G401 (cell line): ENCODE measurements at regions not wholly inside any gene's neighbourhood (a gene's known extent, or its start where the extent isn't known, plus 50 kb on each side); places are given as distances from the start of the nearest gene placed in this dataset.

Source experiments
- DNase-seq: peaks from one replicate; pipeline ENCODE4 v3.0.0-alpha.2; 2015; ENCODE audit warnings: low spot score
- in situ Hi-C: cut with HindIII; loops from 2 replicates; pipeline ENCODE4 v1.10.0; 2016; ENCODE audit warnings: low sequenced_read_pairs, mixed read lengths

DNA sequence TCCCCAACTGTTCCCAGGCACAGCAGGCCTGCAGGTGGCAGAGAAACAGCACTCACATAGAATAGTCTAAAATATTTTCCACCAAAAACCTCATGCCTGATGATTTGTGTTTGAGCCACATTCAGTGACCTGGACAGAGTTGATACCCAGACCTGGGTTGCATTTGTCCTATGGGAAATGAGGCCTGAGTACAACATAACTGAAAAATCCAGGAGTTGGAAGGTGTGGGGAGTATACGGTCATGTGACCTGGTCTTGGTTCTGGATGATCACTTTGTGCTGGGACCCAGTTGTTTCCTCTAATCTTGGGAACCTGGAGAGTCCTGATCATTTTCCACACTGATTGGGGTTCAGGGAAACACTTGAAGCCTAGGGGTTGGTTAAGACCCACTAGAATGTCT is 200.3 kb upstream of the MPHOSPH6 start:
- no peak for DNase-seq
- in situ Hi-C loops, result no loop called here

DNA sequence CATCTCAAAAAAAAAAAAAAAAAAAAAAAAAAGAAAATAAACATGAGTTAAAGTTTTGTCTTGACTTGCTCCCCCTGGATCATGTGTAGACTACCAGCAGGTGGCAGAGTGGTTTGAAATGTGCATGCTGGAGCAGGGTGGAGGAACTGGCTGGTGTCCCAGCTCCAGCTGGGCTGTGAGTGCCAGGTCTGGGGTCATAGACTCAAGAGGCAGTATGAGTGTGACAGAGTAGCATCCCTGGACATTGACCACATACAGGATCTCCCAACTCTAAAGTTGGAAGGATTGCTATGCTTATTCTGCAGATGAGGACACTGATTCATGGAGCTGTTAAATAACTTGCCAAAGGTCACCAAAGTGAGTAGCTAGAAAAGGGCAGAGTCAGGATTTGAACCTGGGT is 198.0 kb upstream of the MPHOSPH6 start:
- DNase-seq, result peak; percentile 5
- in situ Hi-C loops, result no loop called here

DNA sequence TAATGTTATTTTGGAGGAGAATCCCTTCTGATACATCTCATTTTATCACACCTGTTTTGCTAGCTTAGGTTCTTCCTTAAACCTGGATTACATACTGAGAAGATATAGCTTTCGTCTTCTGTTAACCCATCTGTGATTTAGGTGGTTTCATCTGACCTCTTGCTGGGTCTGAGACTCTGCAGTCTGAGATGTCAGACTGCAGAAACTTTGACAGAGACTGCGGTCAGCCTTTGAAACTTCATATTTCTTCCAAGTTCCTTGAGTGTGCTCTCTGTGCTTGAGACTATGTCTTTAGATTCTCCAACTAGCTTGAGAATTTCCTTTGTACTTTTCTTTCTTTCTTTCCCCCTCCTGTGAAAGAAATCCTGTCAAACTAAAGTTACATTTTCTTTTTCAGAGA is 196.4 kb upstream of the MPHOSPH6 start:
- no peak for DNase-seq

DNA sequence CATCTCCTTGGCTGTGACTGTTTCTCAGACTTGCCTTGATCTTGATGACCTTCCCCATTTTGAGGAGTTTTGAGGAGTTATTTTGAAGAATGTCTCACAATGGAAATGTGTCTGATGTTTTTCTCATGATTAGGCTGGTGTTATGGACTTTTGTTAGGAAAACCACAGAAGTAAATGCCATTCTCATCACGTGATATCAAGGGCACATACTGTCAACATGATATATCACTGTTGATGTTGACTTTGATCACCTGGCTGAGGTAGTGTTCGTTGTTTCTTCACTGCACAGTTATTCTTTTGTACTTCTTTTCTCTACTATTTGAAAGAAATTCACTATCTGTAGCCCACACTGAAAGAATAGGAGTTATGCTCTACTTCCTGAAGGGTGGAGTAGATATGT is 194.7 kb upstream of the MPHOSPH6 start:
- in situ Hi-C loops, result no loop called here
- DNase-seq, result no peak

More for the DNA sequence above, 196.4 kb upstream of the MPHOSPH6 start:
- in situ Hi-C loops, result no loop called here

DNA sequence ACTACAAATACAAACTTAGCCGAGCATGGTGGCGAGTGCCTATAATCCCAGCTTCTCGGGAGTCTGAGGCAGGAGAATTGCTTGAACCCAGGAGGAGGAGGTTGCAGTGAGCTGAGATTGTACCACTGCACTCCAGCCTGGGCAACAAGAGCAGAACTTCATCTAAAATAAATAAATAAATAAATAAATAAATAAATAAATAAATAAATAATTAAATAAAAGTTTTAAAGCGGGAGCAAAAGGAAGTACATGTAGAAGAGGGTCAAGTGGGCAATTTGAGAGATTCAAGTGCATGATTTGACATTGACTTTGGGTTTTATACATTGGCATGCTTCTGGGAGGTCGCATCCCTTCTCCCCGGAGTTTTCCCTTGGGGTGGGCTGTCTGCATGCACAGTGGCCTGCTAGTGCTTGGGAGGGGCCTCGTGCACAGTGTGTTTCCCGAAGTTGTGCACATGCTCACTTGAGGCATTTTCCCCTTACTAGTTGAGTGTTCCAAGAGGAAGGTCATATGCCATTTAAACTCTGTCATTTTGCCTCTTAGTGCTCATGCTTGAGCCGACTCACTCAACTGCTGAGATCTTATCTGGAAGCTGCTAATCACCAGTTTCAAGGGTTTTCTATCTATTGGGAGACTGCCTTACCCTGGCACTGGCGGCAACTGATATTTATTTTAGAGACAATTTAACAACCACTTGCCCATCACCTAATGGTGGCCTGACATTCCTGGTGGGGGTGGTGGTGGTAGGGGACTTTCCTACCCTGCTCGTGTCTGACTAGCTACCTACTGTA is 193.2 kb upstream of the MPHOSPH6 start:
- DNase-seq, result no peak

DNA sequence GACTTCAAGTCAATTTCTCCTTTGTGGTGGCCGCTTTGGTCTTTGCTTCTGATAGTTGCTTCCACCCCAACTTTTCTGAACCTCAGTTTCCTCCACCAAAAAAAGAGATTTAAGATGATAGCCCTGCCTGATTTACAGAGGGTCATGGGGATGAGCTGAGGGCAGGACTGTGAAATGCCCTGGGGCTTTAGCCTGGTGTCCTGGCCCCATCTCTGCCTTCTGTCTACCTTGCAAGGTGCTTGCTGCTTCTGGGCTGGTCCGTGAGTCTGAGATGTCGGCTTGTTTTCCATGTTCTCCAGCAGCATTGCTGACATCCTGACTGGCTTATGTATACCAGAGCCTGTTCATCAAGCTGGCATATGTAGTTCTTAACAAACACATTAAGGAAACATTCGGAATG is 191.9 kb upstream of the MPHOSPH6 start:
- in situ Hi-C loops, result no loop called here
- DNase-seq, result no peak

More for the DNA sequence above, 193.2 kb upstream of the MPHOSPH6 start:
- in situ Hi-C loops, result no loop called here

DNA sequence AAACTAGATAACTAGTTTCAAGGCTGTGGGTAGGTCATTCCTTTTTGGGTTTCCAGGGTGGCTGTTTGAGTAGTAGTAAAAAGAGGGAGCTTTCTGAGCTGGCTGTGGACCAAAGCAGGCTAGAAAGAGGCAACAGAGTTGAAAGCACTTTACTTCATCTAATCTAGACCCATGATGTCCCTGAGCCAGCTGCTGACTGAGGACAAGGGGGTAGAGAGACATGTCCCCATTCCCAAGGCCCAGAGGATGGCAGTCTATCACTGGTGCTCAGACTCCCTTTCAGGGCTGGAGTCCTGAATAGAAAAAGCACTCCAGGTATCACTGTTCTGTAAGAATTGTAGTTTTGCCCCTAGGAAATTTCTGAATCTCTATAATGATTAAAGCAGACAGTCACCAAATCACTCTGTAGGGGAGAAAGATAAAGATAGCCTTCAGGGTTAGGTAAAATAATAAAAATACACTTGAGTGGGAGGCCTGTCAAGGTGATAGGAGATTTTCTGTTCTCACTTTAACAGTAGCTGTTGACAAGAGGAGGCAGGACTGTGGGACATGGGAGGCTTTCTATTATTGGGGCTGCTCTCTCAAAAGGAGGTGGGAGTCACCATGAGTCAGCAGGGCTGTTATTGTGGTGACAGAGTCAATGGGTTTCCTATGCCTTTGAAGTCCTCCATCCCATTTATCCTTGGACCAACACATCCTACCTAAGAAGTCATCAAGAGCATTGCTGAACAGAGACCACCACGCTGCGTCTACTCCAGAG is 190.2 kb upstream of the MPHOSPH6 start:
- DNase-seq, result no peak
- in situ Hi-C loops, result no loop called here

DNA sequence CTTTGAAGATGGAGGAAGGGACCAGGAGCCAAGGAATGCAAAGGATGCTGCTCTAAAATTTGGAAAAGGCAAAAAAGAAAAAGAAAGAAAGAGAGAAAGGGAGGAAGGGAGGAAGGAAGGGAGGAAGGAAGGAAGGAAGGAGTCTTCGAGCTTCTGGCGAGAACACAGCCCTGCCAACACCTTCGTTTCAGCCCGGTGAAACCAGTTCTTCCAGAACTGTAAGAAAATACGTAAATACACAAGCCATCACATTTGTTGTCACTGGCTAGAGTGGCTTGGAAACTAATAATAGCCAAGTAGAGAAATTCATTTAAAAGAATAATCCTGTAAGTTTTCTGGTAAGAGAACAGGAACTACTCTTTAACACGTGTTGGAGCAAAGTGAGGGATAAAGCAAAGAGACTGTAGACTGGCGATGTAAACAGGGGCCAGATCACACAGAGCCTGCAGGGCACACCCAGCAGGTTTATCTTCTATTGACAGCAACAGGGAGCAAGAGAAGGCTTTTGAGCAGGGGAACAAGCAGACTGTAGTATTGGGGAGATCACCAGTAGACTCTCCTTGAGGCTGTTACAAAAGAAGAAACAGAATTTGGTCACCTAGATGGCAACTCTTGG is 188.7 kb upstream of the MPHOSPH6 start:
- in situ Hi-C loops, result no loop called here
- no peak for DNase-seq

DNA sequence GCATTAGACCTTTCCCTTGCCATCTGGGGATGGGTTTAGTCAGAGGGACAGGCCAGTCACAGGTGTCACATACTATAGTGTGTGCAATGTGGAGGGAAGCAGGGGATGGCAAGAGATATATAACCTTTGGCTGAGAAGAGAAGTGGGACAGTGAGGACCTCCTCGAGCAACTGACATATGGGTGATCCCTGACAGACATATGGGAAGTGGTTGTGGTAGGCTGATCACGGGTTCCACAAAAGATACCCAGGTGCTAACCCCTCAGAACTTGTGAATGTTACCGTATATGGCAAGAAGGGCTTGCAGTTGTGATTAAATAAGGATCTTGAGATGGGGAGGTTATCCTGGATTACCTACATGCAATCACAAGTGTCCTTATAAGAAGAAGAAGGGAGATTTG is 188.1 kb upstream of the MPHOSPH6 start:
- no peak for DNase-seq
- in situ Hi-C loops, result no loop called here

DNA sequence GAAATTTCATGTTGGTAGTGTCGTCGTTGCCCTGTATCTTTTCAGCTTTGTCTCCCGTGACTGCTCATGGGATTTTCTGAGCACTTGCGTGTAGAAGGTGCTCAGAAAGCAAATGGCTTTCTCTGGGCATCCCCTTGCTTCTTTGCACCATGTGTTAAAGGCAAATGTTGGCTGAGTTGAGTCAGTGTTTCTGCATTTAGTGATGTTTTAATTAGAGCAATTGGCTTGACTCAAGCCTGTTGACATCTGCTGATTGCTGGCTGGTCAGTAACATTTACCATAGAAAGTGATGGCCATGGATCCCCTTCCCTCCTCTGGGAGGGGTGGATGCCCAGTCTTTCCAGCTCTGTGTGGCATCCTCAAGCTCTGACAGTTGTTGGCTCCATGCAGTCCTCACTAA is 187.2 kb upstream of the MPHOSPH6 start:
- in situ Hi-C loops, result no loop called here
- DNase-seq, result no peak

DNA sequence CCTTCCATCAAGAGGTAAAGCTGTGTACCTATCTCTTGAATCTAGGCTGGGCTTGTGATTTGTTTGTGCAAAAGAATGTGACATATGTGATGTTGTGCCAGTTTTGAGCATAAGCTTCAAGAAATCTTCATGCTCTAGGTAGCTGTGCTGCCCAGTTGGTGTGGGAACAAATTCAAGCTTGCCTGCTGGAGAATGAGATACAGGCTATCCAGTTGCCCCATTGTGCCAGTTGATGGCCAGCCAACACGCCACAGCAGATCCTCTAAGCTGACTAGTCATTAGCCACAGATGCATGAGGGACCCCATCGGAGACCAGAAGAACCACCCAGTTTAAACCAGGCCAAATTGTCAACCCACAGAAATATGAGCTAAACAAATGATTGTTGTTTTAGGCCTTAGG is 180.5 kb upstream of the MPHOSPH6 start:
- in situ Hi-C loops, result no loop called here
- peak; percentile 5 for DNase-seq

DNA sequence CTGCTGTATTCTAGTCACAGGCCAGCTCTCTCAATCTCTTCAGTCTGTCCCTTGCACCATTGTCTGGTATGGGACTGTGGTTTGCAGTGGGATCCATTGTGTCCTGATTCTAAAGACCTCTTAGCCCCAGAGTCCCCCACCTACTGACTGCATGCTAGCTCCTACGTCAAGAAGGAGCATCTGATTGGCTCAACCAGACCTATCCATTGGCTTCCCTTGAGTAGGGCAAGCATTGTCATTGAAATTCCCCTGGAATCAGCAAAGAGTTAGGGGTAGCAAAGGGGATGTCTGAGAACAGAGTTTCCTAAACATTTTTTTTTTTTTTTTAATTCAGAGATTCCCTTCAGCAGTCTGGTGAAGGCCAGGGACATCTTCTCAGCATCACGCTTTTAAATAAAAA is 175.3 kb upstream of the MPHOSPH6 start:
- DNase-seq, result no peak
- in situ Hi-C loops, result no loop called here

DNA sequence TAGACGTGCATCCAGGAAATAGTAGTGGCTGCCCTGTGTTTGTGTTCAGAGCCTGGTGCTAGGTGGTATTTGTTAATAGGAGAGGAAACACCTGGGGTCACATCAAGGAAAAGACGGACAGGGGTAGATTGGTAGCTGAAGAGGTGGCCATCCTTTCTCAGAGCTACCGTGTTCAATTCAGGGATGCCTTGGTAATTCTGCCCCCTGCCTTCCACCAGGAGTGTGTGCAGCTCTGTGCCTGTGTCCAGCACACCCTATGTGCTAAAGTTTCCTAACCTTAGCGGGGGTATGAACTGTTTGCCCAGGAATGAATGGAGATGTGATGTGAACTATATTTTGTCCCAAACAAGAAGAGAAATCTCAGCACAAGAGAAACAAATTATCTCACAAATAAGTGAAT is 174.1 kb upstream of the MPHOSPH6 start:
- in situ Hi-C loops, result no loop called here

DNA sequence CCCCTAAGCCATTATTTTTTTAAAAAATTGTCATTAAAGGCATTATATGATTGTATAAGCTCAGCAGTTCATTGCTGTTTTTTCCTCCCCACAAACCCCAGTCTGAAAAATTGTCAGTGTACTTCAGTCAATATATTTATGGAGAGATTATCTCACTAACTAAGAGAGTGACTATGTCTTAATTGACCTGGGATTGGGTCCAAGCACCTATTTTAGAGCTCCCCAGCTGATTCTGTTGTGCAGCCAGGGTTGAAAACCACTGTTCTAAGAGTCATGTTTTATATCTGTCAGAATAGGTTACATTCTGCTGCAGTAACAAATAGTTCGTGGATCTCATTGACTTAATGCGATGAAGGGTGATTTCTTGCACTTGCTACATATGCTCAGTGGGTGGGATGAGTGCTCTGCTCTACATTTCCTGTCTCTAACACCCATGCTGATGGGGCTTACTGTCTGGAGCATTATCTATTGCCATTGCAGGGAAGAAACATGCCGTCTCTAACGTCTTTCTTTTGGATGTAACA is 171.2 kb upstream of the MPHOSPH6 start:
- in situ Hi-C loops, result no loop called here
- DNase-seq, result no peak

More for the DNA sequence above, 174.1 kb upstream of the MPHOSPH6 start:
- no peak for DNase-seq

DNA sequence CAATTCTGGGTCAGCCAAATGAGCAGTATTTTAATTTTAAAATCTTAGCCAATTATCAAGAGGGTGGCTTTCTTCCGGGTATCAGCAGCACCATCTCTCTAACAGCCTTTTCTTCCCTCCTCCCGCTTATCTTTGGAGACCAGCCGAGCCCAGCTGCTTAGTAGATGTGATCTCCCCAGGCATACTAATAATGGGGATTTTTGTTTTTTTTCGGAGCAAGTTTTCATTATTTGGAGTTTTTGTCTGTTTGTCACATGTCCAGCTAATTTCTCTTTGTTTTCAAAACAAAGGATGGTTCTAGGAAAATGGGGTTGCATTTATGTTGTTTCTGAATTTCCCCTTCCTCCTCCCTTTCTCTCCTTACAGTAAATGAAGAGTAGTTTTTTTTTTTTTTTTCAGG is 170.5 kb upstream of the MPHOSPH6 start:
- in situ Hi-C loops, result no loop called here
- DNase-seq, result no peak

DNA sequence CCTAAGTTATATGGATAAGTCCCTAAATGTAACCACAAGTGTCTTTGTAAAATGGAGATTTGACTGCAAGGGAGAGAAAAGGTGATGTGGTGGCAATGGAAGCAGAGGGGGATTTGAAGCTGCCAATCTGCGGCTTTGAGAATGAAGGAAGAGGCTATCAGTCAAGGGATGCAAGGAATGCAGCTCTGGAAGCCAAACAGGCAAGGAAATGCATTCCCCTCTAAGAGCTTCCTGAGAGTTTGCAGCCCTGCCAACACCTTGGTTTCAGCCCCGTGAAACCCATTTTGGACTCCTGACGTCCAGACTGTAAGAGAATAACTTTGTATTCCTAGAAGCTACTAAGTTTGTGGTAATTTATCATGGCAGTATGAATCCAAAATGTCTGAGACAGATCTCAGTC is 167.3 kb upstream of the MPHOSPH6 start:
- in situ Hi-C loops, result no loop called here
- no peak for DNase-seq

DNA sequence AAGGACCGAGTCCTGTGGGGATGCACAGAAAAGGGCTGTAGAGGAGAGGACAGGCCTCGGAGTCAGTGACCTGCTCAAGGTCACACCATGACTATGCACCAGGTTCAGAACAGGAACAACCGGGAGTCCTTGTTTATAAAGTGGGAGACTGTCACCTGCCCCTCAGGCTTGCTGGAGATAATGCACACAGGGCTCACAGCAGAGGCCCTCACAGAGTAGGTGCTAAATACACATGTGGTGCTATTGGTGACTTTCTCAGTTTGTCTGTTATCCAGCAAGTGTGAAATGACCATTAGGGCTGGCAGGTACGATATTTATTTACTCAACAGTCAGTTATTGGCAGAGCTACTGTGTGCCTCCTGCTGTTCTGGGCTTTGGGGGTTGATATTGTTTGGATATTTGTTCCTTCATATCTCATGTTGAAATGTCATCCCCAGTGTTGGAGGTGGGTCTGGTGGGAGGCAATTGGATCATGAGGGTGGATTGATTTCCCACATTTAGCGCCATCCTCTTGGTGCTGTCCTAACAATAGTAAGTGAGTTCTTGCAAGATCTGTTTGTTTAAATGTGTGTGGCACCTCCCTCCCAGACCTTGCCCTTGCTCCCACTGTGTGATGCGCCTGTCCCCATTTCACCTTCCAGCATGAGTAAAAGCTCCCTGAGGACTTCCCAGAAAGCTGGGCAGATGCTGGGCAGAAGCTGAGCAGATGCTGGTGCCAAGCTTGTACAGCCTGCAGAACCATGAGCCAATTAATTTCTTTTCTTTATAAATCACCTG is 162.1 kb upstream of the MPHOSPH6 start:
- no peak for DNase-seq
- in situ Hi-C loops, result no loop called here

DNA sequence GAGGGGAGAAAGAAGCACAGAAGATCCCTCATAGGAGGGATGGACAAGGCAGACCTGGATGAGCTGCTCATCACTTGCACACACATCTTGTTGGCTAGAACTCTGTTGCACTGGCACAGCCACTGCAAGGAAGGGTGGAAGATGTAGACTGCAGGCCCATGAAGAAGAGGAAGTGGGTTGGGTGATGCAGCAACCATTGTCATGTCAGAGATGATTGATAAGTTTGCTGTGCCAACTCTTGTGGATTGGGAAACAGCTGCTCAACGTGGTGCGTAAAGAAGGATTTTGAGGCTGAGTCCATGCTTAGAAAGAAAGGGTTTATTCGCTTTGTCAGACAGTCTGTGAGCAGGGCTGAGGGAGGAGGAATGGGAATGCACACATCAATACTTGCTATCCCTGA is 161.4 kb upstream of the MPHOSPH6 start:
- in situ Hi-C loops, result no loop called here
- DNase-seq, result no peak

DNA sequence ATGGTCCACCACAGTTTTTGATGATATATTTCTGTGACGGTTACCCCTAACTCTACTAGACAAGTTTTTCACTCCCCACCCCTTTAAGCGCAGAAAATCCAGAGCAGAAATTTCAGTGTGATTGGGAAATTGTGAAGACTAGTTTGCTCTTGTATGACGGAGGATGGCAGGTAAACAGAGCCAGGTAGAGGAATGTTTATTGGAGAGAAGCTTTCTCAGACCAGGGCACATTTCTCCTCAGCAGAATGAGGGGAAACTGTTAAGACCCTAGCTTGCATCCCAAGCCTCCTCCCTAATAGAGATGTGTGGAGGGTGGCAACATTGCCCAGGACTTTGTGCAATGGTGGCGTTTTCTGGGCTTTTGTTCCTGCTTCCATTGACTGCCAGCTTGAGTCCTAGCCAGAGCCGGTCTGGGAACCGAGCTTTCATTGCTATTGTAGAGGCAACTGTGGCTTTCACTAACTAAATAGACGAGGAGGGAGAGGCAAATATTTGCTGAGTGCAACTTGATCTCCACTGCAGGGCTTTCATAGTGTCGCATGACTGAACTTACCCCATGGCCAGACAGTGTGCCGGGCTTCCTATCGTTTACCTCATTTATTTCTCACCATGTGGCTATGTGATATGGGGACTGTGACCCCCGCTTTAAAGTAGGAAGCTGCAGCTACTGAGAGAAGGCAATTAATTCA is 159.6 kb upstream of the MPHOSPH6 start:
- DNase-seq, result no peak
- in situ Hi-C loops, result no loop called here
